Osteoblast (primary cell): ENCODE measurements at regions not wholly inside any gene's neighbourhood (a gene's known extent, or its start where the extent isn't known, plus 50 kb on each side); places are given as distances from the start of the nearest gene placed in this dataset.

Experiments used
- DNase-seq: peaks from one replicate; pipeline ENCODE4 v3.0.0; 2011; ENCODE audit warnings: low spot score, mixed read lengths; ENCODE audit not compliant: insufficient read length; ENCODE audit errors: missing footprints
- H2AFZ ChIP-seq: 2 replicates; pipeline ENCODE4 v1.6.0; 2011; ENCODE audit warnings: mild to moderate bottlenecking, low read length
- H3K27ac ChIP-seq: 2 replicates; pipeline ENCODE4 v1.5.1; 2011; ENCODE audit warnings: mild to moderate bottlenecking, low read depth, low read length, moderate library complexity
- H3K27me3 ChIP-seq: 2 replicates; pipeline ENCODE4 v1.6.0; 2012; ENCODE audit warnings: mild to moderate bottlenecking, control low read depth, inconsistent platforms, low read length, moderate library complexity; ENCODE audit not compliant: insufficient read depth
- H3K36me3 ChIP-seq: 2 replicates; pipeline ENCODE4 v1.5.1; 2011; ENCODE audit warnings: mild to moderate bottlenecking, low read length, control low read depth, moderate library complexity; ENCODE audit not compliant: insufficient read depth
- H3K4me1 ChIP-seq: 2 replicates; pipeline ENCODE4 v1.5.1; 2011; ENCODE audit warnings: mild to moderate bottlenecking, low read length, control low read depth, moderate library complexity; ENCODE audit not compliant: insufficient read depth
- H3K4me2 ChIP-seq: 2 replicates; pipeline ENCODE4 v1.6.0; 2011; ENCODE audit warnings: mild to moderate bottlenecking, low read length; ENCODE audit not compliant: insufficient read depth
- H3K4me3 ChIP-seq: fragments of 200-600 bp; sonication (generic); 3 replicates; pipeline ENCODE4 v1.5.1; 2012; ENCODE audit warnings: mild to moderate bottlenecking, low read length, inconsistent platforms; ENCODE audit not compliant: insufficient read depth
- H3K79me2 ChIP-seq: 2 replicates; pipeline ENCODE4 v1.6.0; 2012; ENCODE audit warnings: mild to moderate bottlenecking, low read length, control low read depth, inconsistent platforms; ENCODE audit not compliant: insufficient read depth
- H3K9me3 ChIP-seq: 2 replicates; pipeline ENCODE4 v1.5.1; 2011; ENCODE audit warnings: low read depth, low read length, control low read depth
- H4K20me1 ChIP-seq: 2 replicates; pipeline ENCODE4 v1.6.0; 2012; ENCODE audit warnings: mild to moderate bottlenecking, low read length, control low read depth; ENCODE audit not compliant: insufficient read depth
- TF ChIP-seq, protein P1 (sequence below): IDR thresholded peaks from 2 replicates; pipeline ENCODE4 v1.5.1; 2011; ENCODE audit warnings: mild to moderate bottlenecking, low read depth, low read length, moderate library complexity; ENCODE audit errors: extremely low read depth

DNA sequence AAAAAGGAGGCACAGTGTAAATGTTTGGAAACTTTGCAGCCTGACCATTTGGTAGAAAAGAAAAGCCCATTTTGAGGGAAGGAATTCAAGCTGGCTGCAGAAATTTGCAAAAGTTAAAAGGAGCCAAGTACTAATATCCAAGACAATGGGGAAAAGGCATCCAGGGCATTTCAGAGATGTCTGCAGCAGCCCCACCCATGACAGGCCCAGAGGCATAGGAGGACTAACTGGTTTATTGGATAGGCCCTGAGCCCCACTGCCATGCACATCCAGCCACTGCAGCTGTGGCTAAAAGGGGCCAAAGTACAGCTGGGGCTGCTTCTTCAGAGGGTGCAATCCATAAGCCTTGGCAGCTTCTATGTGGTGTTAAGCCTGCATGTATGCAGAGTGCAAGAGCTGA is 104.9 kb downstream of the HS3ST1 start:
- Histone ChIP-seq H3K4me3 (no peak overlapping the region), H3K4me1 (no peaks in the 10 kb centered on the region), H3K9me3 (no peaks in the 10 kb centered on the region), H2AFZ (no peak overlapping the region), H3K36me3 (no peaks in the 10 kb centered on the region), H3K4me2 (no peak overlapping the region), H3K27me3 (no peaks in the 10 kb centered on the region), H3K27ac (no peak overlapping the region), H3K79me2 (no peaks in the 10 kb centered on the region), H4K20me1 (no peaks in the 10 kb centered on the region)
- TF ChIP-seq, protein P1, sequence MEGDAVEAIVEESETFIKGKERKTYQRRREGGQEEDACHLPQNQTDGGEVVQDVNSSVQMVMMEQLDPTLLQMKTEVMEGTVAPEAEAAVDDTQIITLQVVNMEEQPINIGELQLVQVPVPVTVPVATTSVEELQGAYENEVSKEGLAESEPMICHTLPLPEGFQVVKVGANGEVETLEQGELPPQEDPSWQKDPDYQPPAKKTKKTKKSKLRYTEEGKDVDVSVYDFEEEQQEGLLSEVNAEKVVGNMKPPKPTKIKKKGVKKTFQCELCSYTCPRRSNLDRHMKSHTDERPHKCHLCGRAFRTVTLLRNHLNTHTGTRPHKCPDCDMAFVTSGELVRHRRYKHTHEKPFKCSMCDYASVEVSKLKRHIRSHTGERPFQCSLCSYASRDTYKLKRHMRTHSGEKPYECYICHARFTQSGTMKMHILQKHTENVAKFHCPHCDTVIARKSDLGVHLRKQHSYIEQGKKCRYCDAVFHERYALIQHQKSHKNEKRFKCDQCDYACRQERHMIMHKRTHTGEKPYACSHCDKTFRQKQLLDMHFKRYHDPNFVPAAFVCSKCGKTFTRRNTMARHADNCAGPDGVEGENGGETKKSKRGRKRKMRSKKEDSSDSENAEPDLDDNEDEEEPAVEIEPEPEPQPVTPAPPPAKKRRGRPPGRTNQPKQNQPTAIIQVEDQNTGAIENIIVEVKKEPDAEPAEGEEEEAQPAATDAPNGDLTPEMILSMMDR = no peak
- DNase-seq = no peak

DNA sequence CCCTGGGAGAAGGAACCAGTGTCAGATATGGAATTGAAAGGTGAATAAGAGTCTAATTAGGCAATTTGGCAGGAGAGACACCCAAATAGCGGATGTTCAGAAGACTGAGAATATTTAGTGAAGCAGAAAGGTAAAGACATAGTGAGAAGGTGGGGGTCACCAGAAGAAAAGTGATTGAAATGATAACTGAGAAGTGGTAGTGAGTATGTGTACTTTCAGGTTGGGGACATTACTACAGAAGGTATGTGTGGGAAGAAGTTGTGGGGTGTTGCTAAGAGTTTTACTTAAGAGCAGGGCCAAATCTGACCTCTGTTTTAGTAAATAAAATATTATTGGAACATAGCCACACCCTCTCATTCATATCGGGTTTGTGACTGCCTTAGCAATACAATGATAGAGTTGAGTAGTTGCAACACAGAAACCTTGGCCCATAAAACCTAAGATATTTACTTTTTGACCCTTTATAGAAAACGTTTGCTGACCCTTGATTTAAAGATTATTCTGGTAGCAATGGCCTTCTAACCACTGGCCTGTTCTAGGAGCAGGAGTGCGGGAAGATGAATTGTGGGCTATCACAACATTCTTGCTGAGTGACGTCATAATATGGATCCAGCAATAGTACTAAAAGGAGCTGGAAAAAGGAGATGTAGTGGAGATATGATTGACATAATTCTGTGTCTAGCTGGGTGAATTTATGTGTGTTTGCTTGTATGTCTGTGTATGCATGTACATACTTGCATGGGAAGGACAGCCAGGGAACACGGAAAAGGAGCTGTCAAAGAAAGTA is 115.3 kb downstream of the HS3ST1 start:
- TF ChIP-seq, protein P1 = no peak
- Histone ChIP-seq H3K4me1 (no peaks in the 10 kb centered on the region), H3K27ac (no peak overlapping the region), H4K20me1 (no peaks in the 10 kb centered on the region), H3K4me2 (no peak overlapping the region), H3K4me3 (no peak overlapping the region), H3K9me3 (no peaks in the 10 kb centered on the region), H3K79me2 (no peaks in the 10 kb centered on the region), H3K27me3 (no peaks in the 10 kb centered on the region), H2AFZ (no peak overlapping the region), H3K36me3 (no peaks in the 10 kb centered on the region)
- no peak for DNase-seq

DNA sequence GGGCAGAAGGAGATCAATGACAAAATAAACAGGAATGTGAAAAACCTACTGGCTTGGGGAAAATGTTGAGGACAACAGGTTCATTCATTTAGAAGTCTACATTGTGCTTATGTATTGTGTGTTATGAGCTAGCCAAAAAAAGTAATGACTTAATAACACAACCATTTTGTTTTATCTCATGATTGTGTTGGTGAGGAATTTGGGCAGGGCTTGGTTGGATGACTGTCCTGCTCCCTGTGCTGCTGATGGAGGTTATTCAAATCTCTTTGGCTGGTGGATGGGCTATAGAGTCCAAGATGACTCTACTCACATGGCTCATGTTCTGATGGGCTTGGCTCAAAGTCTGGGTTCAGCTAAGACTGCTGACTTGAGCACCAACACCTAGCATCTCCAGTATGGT is 116.3 kb downstream of the HS3ST1 start:
- Histone ChIP-seq H3K4me3 (no peak overlapping the region), H3K4me2 (no peak overlapping the region), H3K36me3 (no peaks in the 10 kb centered on the region), H2AFZ (no peak overlapping the region), H3K79me2 (no peaks in the 10 kb centered on the region), H3K27me3 (no peaks in the 10 kb centered on the region), H3K9me3 (no peaks in the 10 kb centered on the region), H3K4me1 (no peaks in the 10 kb centered on the region), H3K27ac (no peak overlapping the region), H4K20me1 (no peaks in the 10 kb centered on the region)
- DNase-seq = no peak
- TF ChIP-seq, protein P1 = no peak

DNA sequence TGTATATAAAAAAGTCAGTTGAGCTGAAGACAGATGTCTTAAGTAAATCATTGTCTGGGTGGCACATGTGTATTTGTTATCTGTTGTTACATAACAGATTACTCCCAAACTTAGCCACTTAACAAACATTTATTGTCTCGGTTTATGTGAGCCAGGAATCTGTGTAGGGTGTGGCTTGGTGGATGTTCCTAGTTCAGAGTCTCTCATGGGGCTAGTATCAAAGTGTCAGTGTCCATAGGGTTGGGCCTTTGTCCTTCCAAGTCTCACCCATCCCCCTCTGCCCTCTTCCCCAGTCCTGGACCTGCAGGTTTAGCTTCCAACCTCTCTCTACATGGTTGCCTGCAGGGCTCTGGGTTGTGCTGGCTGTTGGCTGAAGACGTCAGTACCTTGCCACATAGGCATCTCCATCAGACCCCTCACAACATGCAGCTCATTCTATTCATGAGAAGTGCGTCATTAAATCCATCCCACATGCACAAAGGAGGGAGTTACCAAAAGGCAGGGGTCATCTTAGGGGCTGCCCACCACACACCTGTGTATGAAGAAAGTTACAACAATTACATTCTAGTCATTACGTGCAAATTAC is 127.5 kb downstream of the HS3ST1 start:
- Histone ChIP-seq H3K36me3 (no peaks in the 10 kb centered on the region), H3K79me2 (no peaks in the 10 kb centered on the region), H3K4me3 (no peak overlapping the region), H3K9me3 (no peaks in the 10 kb centered on the region), H3K4me2 (no peak overlapping the region), H3K27ac (no peak overlapping the region), H3K27me3 (no peaks in the 10 kb centered on the region), H4K20me1 (no peaks in the 10 kb centered on the region), H3K4me1 (no peaks in the 10 kb centered on the region), H2AFZ (no peak overlapping the region)
- TF ChIP-seq, protein P1 = no peak
- no peak for DNase-seq
